ENCODE measurements at regions not wholly inside any gene's neighbourhood (a gene's known extent, or its start where the extent isn't known, plus 50 kb on each side); places are given as distances from the start of the nearest gene placed in this dataset.
A peak's percentile ranks its signal among the peaks of the same experiment; 100 is the strongest.
"Not testable (repeated sequence)": the region's sequence is repeated elsewhere in the genome, so short reads cannot be mapped to it uniquely, and the experiment has no call there.

- no peak for DNase-seq (ENCODE audit: low read depth)
These were observed 136.7 kb upstream of the ZNF746 start for GRCh38 chr7:149633976-149634945.

- DNase-seq (ENCODE audit: low read depth): not testable (repeated sequence)
These were observed 130.9 kb upstream of the ZNF746 start for GRCh38 chr7:149628361-149629149.

GRCh38 chr7:149627911-149628310, 130.3 kb upstream of the ZNF746 start:
- DNase-seq (ENCODE audit: low read depth): no peak

GRCh38 chr7:149626972-149627371, 129.4 kb upstream of the ZNF746 start:
- no peak for DNase-seq (ENCODE audit: low read depth)

- DNase-seq (ENCODE audit: low read depth): no peak
These were observed 128.4 kb upstream of the ZNF746 start for GRCh38 chr7:149625947-149626392.

GRCh38 chr7:149625340-149625946, 127.8 kb upstream of the ZNF746 start:
- DNase-seq (ENCODE audit: low read depth): no peak

- DNase-seq (ENCODE audit: low read depth): peak; percentile 28
These were observed 127.1 kb upstream of the ZNF746 start for GRCh38 chr7:149624419-149625339.

- no peak for DNase-seq (ENCODE audit: low read depth)
These were observed 126.4 kb upstream of the ZNF746 start for GRCh38 chr7:149624006-149624405.

GRCh38 chr7:149623262-149623997, 125.8 kb upstream of the ZNF746 start:
- not testable (repeated sequence) for DNase-seq (ENCODE audit: low read depth)

- no peak for DNase-seq (ENCODE audit: low read depth)
These were observed 125.0 kb upstream of the ZNF746 start for GRCh38 chr7:149622444-149623210.

GRCh38 chr7:149621776-149622175, 124.2 kb upstream of the ZNF746 start:
- no peak for DNase-seq (ENCODE audit: low read depth)

GRCh38 chr7:149620961-149621360, 123.4 kb upstream of the ZNF746 start:
- no peak for DNase-seq (ENCODE audit: low read depth)

- no peak for DNase-seq (ENCODE audit: low read depth)
These were observed 119.3 kb upstream of the ZNF746 start for GRCh38 chr7:149616898-149617297.

GRCh38 chr7:149615690-149616270, 118.2 kb upstream of the ZNF746 start:
- DNase-seq (ENCODE audit: low read depth): no peak

- no peak for DNase-seq (ENCODE audit: low read depth)
These were observed 112.9 kb upstream of the ZNF746 start for GRCh38 chr7:149610441-149611011.

GRCh38 chr7:149608168-149608567, 110.6 kb upstream of the ZNF746 start:
- no peak for DNase-seq (ENCODE audit: low read depth)

GRCh38 chr7:149607683-149608082, 110.1 kb upstream of the ZNF746 start:
- no peak for DNase-seq (ENCODE audit: low read depth)

- no peak for DNase-seq (ENCODE audit: low read depth)
These were observed 109.2 kb upstream of the ZNF746 start for GRCh38 chr7:149606826-149607225.

GRCh38 chr7:149605696-149606095, 108.1 kb upstream of the ZNF746 start:
- no peak for DNase-seq (ENCODE audit: low read depth)

Measured in HS-5 (cell line).